ENCODE measurements at regions not wholly inside any gene's neighbourhood (a gene's known extent, or its start where the extent isn't known, plus 50 kb on each side); places are given as distances from the start of the nearest gene placed in this dataset.

DNA sequence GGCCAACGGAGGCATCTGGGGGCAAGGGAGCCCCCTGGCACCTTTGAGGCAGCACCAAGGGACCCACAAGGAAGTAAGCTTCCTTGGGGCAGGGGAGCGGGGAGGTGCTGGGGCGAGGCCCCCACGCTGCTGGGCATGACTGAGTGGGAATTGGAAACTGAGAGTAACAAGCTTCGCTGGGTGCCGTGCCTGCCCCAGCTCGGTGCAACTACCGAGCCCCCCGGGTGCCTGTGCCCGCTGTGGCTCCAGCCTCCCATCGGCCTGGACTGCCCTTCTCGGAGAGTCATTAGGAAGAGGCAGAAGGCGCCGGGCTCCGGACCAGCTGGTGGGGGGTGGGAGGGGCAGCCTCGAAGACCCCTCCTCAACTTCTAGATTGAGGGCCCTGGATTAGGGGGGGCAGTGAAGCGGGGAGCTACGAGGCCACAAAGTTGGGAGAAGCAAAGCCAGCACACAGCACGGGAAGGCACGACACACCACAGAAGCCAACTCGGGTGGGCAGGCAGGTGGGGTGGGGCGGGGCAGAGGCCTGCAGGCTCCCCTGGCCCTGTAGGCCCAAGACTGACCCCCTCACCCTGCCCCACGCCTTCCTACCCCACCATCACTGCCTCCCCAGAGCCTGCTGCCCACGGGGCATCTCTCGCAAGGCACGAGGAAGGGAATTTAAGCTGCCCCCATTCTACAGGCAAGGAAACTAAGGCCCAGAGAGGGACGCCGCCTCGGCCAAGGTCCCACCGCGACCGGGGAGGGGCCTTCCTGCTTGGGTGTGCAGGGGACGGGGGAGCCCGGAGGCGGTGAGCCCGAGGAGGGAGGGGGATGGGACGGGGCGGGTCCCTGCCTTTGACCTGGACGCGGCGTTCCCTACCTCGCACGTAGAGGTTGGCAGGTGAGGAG, 83.2 kb downstream of the PTPRS start:
- CTCF ChIA-PET = no interaction called here
- H4K20me1 ChIP-seq (ENCODE audit: insufficient read depth) = no peaks in the 10 kb centered on the region
- H3K9me2 ChIP-seq (ENCODE audit: insufficient read depth) = no peaks in the 10 kb centered on the region
- H2AFZ ChIP-seq = no peak overlapping the region
- no TSS peak for BruUV-seq (replicated peaks)
- DNase-seq = no peak
- H3K4me2 ChIP-seq = no peak overlapping the region
- H3K79me2 ChIP-seq (ENCODE audit: low read depth) = no peaks in the 10 kb centered on the region
- H3K36me3 ChIP-seq (ENCODE audit: low read depth) = no peaks in the 10 kb centered on the region
- POLR2A ChIA-PET (ENCODE audit: unreplicated experiment) = no interaction called here
- no peaks in the 10 kb centered on the region for H3K27me3 ChIP-seq (ENCODE audit: insufficient read depth, low read depth)
- peaks cover 19% of the 10 kb centered on the region for H3K4me1 ChIP-seq (replicated peaks; ENCODE audit: insufficient read depth)
- H3K27ac ChIP-seq = no peak overlapping the region
- H3K9me3 ChIP-seq (ENCODE audit: insufficient read depth, low read depth) = no peaks in the 10 kb centered on the region; the same call in 1 of the 2 replicates
- no peak overlapping the region for H3K4me3 ChIP-seq
- H3F3A ChIP-seq (ENCODE audit: insufficient read depth, low read depth) = no peaks in the 10 kb centered on the region; the same call in 1 of the 2 replicates
- intact Hi-C loops (cut with micrococcal nuclease; ENCODE audit: unreplicated experiment) = no loop called here
- TF ChIP-seq, protein P1, sequence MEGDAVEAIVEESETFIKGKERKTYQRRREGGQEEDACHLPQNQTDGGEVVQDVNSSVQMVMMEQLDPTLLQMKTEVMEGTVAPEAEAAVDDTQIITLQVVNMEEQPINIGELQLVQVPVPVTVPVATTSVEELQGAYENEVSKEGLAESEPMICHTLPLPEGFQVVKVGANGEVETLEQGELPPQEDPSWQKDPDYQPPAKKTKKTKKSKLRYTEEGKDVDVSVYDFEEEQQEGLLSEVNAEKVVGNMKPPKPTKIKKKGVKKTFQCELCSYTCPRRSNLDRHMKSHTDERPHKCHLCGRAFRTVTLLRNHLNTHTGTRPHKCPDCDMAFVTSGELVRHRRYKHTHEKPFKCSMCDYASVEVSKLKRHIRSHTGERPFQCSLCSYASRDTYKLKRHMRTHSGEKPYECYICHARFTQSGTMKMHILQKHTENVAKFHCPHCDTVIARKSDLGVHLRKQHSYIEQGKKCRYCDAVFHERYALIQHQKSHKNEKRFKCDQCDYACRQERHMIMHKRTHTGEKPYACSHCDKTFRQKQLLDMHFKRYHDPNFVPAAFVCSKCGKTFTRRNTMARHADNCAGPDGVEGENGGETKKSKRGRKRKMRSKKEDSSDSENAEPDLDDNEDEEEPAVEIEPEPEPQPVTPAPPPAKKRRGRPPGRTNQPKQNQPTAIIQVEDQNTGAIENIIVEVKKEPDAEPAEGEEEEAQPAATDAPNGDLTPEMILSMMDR (conservative IDR thresholded peaks at IDR 0.05) = no peak
- TF ChIP-seq EZH2 (IDR thresholded peaks at IDR 0.05; ENCODE audit: low read depth) = no peak

DNA sequence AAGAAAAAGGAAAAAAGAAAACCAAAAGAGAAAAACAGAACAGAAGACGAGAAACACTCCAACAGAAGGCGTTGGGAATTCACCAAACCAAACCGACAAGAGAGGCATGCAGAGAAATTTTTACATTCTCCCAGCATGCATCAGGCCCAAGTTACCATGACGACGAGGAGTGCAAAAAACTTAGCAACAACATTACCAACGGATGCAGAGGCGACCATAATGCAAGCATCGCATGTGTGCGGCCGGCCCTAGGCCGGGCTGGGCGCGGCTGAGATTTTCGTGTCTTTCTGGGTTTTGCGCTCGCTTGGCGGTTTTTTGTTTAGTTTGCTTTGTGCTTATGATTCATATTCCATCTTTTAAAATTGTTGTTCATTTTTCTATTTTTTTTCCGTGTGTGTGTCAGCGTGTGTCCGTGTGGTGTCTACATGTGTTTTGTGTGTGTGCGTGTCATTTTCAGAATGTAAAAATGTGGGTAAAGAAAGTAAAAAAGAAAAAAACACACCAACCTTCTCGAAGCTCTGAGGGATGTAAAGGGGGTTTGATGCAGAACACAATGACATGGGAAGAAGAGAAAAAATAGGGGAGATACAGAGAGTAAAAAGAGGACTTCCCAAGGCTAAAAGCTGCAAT, 84.9 kb downstream of the PTPRS start:
- CTCF ChIA-PET = no interaction called here
- H4K20me1 ChIP-seq (ENCODE audit: insufficient read depth) = no peaks in the 10 kb centered on the region

DNA sequence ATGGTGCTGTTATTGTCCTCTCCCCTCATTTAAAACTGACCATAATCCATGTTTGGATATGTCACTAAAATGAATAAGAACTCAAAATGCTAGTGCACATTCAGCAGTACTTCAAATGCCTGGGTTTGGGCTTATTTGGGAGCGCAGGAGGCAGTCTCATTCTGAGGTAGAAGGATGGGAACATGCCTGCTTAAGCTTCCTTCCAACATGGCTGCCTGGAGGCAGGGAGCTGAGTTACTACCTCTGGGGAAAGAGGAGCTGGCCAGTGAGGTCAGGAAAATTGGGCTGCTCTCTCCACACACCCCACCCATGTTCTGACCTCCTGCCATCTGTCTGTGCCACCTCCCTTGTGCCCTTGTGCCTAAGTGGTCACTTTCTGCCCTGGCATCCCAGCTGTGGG, 85.7 kb downstream of the PTPRS start:
- CTCF ChIA-PET = no interaction called here
- Histone ChIP-seq H3K36me3 (ENCODE audit: low read depth) (no peaks in the 10 kb centered on the region), H3K9me2 (ENCODE audit: insufficient read depth) (no peaks in the 10 kb centered on the region), H3K4me2 (no peak overlapping the region), H4K20me1 (ENCODE audit: insufficient read depth) (no peaks in the 10 kb centered on the region), H3K27ac (no peak overlapping the region), H3K9me3 (ENCODE audit: insufficient read depth, low read depth) (no peaks in the 10 kb centered on the region; the same call in 1 of the 2 replicates), H2AFZ (no peak overlapping the region), H3K79me2 (ENCODE audit: low read depth) (no peaks in the 10 kb centered on the region), H3K4me3 (no peak overlapping the region), H3F3A (ENCODE audit: insufficient read depth, low read depth) (no peaks in the 10 kb centered on the region), H3K4me1 (replicated peaks; ENCODE audit: insufficient read depth) (no peaks in the 10 kb centered on the region), H3K27me3 (ENCODE audit: insufficient read depth, low read depth) (no peaks in the 10 kb centered on the region)
- POLR2A ChIA-PET (ENCODE audit: unreplicated experiment) = no interaction called here
- no TSS peak for BruUV-seq (replicated peaks)
- TF ChIP-seq, protein P1 (conservative IDR thresholded peaks at IDR 0.05) = no peak
- TF ChIP-seq EZH2 (IDR thresholded peaks at IDR 0.05; ENCODE audit: low read depth) = no peak
- intact Hi-C loops (cut with micrococcal nuclease; ENCODE audit: unreplicated experiment) = no loop called here
- DNase-seq = no peak

More for the DNA sequence above, 84.9 kb downstream of the PTPRS start:
- intact Hi-C loops (cut with micrococcal nuclease; ENCODE audit: unreplicated experiment) = no loop called here
- Histone ChIP-seq H3K9me2 (ENCODE audit: insufficient read depth) (no peaks in the 10 kb centered on the region), H3K36me3 (ENCODE audit: low read depth) (no peaks in the 10 kb centered on the region), H3K4me2 (no peak overlapping the region), H3K27ac (no peak overlapping the region), H3F3A (ENCODE audit: insufficient read depth, low read depth) (no peaks in the 10 kb centered on the region), H3K27me3 (ENCODE audit: insufficient read depth, low read depth) (no peaks in the 10 kb centered on the region), H3K79me2 (ENCODE audit: low read depth) (no peaks in the 10 kb centered on the region), H3K9me3 (ENCODE audit: insufficient read depth, low read depth) (no peaks in the 10 kb centered on the region; the same call in 1 of the 2 replicates), H3K4me1 (replicated peaks; ENCODE audit: insufficient read depth) (peaks cover 6% of the 10 kb centered on the region), H2AFZ (no peak overlapping the region), H3K4me3 (no peak overlapping the region)
- POLR2A ChIA-PET (ENCODE audit: unreplicated experiment) = no interaction called here
- no peak for DNase-seq
- TF ChIP-seq, protein P1 (conservative IDR thresholded peaks at IDR 0.05) = no peak
- TF ChIP-seq EZH2 (IDR thresholded peaks at IDR 0.05; ENCODE audit: low read depth) = no peak
- BruUV-seq (replicated peaks) = no TSS peak

All from PC-9 (cell line).